LHCN-M2 (cell line): ENCODE measurements at regions not wholly inside any gene's neighbourhood (a gene's known extent, or its start where the extent isn't known, plus 50 kb on each side); places are given as distances from the start of the nearest gene placed in this dataset.
A peak's percentile ranks its signal among the peaks of the same experiment; 100 is the strongest.

Source experiments
- DNase-seq: peaks from one replicate; pipeline ENCODE4 v3.0.0-alpha.2; 2012; ENCODE audit warnings: low read depth

GRCh38 chr9:92185681-92186080 is 70.5 kb upstream of the SPTLC1 start:
- no peak for DNase-seq

- no peak for DNase-seq
Observed at GRCh38 chr9:92185096-92185495, 69.9 kb upstream of the SPTLC1 start.

- no peak for DNase-seq
Observed at GRCh38 chr9:92184041-92184564, 68.9 kb upstream of the SPTLC1 start.

DNA sequence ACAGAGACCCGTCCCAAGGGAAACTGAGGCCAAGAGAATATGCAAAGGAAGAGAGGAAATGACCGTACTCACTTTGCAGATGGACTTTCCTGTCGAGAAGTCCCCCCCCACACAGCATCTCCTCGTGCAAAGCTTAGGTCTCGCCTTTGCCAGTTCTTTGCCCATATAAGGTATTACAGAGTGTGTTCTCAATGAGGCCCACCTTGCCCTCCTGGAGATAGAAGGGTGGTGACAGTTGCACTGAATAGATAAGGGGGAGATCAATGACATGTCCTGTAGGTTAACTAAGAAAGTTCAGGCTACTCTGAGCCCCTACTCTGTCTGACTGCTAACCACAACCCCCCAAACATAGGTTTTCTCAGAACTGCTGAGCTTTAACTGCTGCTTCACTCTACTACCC is 68.2 kb upstream of the SPTLC1 start:
- no peak for DNase-seq

DNA sequence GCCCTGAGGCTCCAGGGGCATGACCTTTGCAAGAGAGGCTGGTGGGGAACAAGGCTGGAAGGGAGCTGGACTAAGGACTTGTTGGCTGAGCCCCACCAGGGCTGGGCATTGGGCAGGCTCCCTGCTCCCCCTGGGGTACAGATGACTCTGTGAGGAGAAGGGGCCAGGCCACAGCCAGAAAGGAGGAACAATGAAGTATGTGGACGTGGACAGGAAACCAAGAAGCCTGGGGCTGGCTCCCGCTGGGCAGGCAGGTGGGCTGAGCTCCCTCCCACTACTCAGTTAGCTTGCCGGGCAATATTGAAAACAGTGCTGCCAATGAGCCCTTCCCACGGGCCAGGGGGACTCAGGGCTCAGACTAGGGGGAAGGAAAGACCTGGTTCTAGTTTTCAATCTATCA is 66.1 kb upstream of the SPTLC1 start:
- DNase-seq, result no peak

DNA sequence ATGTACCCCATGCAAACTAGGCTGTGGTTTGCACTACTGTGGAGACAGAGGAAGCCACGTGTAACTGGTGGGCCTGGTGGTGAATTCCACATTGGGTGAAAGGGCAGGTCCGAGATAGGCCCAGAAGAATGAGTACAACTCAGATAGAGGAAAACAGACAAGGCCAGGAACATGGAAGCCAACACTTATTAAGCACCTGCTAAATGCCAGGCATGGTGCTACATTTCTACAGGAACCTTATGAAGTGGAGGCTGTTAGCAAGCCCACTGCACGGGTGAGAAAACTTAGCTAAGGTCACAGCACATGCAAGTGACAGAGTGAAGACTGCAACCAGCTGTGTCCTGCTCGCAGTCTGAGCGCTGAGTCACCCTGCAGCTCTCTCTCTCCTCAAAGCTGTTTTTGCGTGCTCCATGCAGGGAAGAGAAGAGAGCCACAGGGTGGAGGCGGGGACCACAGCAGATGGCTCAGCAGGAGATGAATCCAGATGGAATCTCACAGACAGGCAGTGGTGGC is 65.5 kb upstream of the SPTLC1 start:
- DNase-seq, result peak; percentile 97

GRCh38 chr9:92180002-92180400 is 64.8 kb upstream of the SPTLC1 start:
- DNase-seq, result no peak

DNA sequence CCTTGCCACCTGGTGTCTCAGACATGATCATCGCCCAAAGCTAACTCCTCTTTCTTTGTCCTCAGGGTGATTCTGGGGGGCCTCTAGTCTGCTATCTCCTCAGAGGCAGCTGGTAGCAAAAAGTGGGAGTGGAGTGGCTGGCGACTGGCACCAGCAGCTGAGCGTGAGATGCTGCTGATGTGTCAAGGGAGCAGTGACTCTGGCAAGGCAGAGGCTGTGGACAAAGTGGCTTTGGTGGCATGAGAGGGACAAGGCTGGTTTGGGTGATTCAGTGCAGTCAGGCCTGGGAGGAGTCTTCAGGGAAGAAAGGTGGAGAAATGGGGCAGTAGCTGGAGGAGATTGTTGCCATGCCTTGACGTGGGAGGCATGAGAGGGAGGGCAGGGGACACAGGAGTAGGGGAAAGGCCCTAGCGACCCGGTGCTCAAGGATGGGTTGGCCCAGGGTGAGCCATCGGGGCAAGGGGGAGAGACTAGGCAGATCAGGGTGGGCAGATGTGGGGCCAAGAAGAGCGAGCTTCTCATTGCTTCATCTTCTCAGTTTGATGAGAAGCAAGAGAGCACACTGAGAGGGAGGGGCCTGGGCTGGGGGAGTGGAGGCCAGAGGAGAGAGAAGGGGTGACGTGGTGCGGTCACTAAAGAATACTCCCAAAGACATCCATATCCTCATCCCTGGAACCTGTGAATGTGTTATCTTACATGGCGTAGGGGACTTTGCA is 64.2 kb upstream of the SPTLC1 start:
- DNase-seq, result no peak

GRCh38 chr9:92177591-92177990 is 62.4 kb upstream of the SPTLC1 start:
- DNase-seq, result no peak

GRCh38 chr9:92176800-92177185 is 61.6 kb upstream of the SPTLC1 start:
- no peak for DNase-seq

- DNase-seq, result no peak
Observed at GRCh38 chr9:92176068-92176799, 61.0 kb upstream of the SPTLC1 start.

DNA sequence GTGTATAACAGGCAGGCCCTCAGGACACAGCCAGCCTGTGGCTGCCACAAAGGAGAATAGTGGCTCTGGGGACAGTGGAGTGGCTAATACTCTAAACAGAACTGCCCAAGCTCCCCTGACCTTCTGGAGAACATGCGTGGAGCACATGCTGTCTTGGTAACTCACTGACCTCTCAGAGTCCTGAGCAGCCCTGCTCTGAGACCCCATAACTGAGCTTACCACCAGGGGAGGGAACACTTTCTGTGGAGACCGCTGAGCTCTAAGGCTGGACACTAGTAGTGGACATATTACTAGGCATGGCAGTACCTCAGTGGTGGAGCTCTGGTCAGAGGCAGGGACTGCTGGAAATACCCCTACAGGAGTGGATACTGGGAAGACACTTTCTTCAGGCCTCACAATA is 60.2 kb upstream of the SPTLC1 start:
- no peak for DNase-seq

- no peak for DNase-seq
Observed at GRCh38 chr9:92173318-92173717, 58.1 kb upstream of the SPTLC1 start.

DNA sequence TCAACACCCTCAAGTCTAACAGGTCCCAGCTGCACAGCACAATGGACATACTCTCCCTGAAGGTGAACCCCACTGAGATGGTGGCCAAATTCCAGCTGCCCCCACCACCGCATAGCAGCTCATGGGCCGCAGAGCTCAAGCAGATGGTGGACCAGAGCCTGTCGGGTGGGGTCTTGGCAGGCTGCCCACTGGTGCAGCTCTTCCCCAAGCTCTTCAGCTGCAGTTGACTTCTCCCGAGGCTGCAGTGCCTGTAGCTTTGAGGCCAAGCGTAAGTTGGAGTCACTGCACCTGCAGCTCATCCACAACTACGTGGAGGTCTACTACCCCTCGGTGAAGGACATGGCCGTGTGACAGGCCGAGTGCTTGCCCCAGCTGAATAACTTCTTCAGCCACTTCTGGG is 56.6 kb upstream of the SPTLC1 start:
- no peak for DNase-seq

DNA sequence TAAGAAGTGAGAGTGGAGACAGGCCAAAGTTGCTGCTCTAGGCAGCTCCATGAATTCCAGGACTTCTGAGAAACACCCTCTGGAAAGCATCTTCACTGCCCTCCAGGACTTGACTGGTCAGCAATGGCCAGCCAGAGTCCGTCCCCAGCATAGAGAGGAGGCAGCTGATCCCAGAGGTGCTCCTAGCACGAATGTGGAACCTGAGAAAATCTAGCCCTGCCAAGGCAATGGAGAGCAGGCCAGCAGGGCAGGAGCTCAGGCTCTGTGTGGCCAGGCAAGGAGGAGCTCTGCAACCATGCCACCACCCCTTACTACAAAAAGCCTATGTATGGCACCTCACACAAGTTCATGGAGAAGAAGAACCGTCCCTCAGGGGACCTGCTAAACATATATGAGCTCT is 56.1 kb upstream of the SPTLC1 start:
- DNase-seq, result no peak

GRCh38 chr9:92170848-92171247 is 55.6 kb upstream of the SPTLC1 start:
- no peak for DNase-seq

DNA sequence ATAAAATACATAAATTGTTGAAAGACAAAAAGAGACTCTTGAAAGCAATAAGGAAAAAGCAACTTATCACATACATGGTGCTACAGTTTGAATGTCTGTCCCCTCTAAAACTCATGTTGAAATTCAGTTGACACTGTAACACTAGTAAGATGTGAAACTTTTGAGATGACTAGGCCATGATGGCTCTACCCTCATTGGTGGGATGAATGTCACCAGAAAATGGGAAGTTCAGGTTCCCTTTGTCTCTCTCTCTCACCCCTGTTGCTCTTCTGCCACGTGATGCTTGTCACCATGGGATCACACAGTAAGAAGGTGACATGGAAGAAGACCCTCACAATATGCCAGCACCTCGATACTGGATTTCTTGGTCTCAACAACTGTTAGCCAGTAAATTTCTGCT is 50.3 kb upstream of the SPTLC1 start:
- DNase-seq, result no peak
